BJ (cell line): ENCODE measurements at regions not wholly inside any gene's neighbourhood (a gene's known extent, or its start where the extent isn't known, plus 50 kb on each side); places are given as distances from the start of the nearest gene placed in this dataset.

Source experiments
- CTCF ChIA-PET: fragments of 350-600 bp; formaldehyde crosslinking; extraction: SDS; loops from one replicate; lab custom pipeline; 2021; ENCODE audit warnings: antibody characterized with exemption, inconsistent platforms; lab: Yijun Ruan, JAX
- POLR2A ChIA-PET: fragments of 300-600 bp; sonication (Branson Sonifier 250); formaldehyde crosslinking; extraction: SDS; loops from one replicate; lab custom pipeline; 2021; ENCODE audit warnings: antibody characterized with exemption; lab: Charles Lee
- DNase-seq: peaks from one replicate; pipeline ENCODE4 v3.0.0-alpha.2; 2011; ENCODE audit warnings: low read depth
- H3K27me3 ChIP-seq: 2 replicates; pipeline ENCODE4 v1.6.0; 2011; ENCODE audit warnings: low read length; ENCODE audit not compliant: control insufficient read depth, insufficient read depth
- H3K36me3 ChIP-seq: 2 replicates; pipeline ENCODE4 v1.5.1; 2011; ENCODE audit warnings: low read length; ENCODE audit not compliant: control insufficient read depth, insufficient read depth
- H3K4me3 ChIP-seq: 2 replicates; pipeline ENCODE4 v1.5.1; 2011; ENCODE audit warnings: low read depth, mild to moderate bottlenecking, control low read depth, low read length
- TF ChIP-seq, protein P1 (sequence below): IDR thresholded peaks from 2 replicates; pipeline ENCODE4 v1.5.1; 2011; ENCODE audit warnings: low read depth, mild to moderate bottlenecking, control low read depth, inconsistent platforms, low read length, moderate library complexity; ENCODE audit not compliant: insufficient read depth

- DNase-seq: no peak
- TF ChIP-seq, protein P1, sequence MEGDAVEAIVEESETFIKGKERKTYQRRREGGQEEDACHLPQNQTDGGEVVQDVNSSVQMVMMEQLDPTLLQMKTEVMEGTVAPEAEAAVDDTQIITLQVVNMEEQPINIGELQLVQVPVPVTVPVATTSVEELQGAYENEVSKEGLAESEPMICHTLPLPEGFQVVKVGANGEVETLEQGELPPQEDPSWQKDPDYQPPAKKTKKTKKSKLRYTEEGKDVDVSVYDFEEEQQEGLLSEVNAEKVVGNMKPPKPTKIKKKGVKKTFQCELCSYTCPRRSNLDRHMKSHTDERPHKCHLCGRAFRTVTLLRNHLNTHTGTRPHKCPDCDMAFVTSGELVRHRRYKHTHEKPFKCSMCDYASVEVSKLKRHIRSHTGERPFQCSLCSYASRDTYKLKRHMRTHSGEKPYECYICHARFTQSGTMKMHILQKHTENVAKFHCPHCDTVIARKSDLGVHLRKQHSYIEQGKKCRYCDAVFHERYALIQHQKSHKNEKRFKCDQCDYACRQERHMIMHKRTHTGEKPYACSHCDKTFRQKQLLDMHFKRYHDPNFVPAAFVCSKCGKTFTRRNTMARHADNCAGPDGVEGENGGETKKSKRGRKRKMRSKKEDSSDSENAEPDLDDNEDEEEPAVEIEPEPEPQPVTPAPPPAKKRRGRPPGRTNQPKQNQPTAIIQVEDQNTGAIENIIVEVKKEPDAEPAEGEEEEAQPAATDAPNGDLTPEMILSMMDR: no peak
- POLR2A ChIA-PET: no interaction called here
- no peaks in the 10 kb centered on the region for H3K36me3 ChIP-seq
- no peak overlapping the region for H3K4me3 ChIP-seq
- H3K27me3 ChIP-seq: no peaks in the 10 kb centered on the region
- CTCF ChIA-PET: no interaction called here
Measured at GRCh38 chr4:17250591-17250990, 261.3 kb downstream of the QDPR start.

GRCh38 chr4:17246656-17247055, 265.2 kb downstream of the QDPR start:
- H3K4me3 ChIP-seq: no peak overlapping the region
- no peak for DNase-seq
- no peaks in the 10 kb centered on the region for H3K36me3 ChIP-seq
- H3K27me3 ChIP-seq: no peaks in the 10 kb centered on the region
- POLR2A ChIA-PET: no interaction called here
- TF ChIP-seq, protein P1: no peak
- CTCF ChIA-PET: no interaction called here

GRCh38 chr4:17241835-17242234, 270.1 kb downstream of the QDPR start:
- Histone ChIP-seq H3K36me3 (no peaks in the 10 kb centered on the region), H3K4me3 (no peak overlapping the region), H3K27me3 (no peaks in the 10 kb centered on the region)
- DNase-seq: no peak
- POLR2A ChIA-PET: no interaction called here
- CTCF ChIA-PET: interaction anchor here (1.1 kb wide), 1 partner anchor 10 kb away, joined by 3 read pairs; no protein-coding TSS in a partner anchor
- TF ChIP-seq, protein P1: no peak

DNA sequence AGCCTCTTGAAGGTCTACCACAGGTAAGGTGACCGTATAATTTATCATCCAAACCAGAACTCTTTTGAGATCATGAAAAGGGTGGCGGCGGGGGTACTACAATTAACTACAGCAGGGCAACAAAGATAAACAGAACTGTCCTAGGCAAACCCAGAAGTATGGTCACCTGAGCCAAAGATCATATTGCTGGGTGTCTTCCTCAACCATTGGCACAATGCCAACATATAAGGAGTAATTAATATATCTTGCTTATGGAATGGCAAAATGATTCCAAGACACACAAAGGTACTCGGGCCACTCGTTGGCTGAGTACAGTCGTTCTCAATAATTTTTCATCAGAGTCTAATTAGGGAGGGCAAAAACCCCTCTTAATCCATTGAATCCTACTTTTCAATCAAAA, 273.3 kb downstream of the QDPR start:
- CTCF ChIA-PET: interaction anchor here (0.6 kb wide), 1 partner anchor 70 kb away, joined by 5 read pairs; no protein-coding TSS in a partner anchor
- H3K36me3 ChIP-seq: no peaks in the 10 kb centered on the region
- DNase-seq: no peak
- no peak overlapping the region for H3K4me3 ChIP-seq
- TF ChIP-seq, protein P1: no peak
- H3K27me3 ChIP-seq: no peaks in the 10 kb centered on the region
- POLR2A ChIA-PET: no interaction called here

DNA sequence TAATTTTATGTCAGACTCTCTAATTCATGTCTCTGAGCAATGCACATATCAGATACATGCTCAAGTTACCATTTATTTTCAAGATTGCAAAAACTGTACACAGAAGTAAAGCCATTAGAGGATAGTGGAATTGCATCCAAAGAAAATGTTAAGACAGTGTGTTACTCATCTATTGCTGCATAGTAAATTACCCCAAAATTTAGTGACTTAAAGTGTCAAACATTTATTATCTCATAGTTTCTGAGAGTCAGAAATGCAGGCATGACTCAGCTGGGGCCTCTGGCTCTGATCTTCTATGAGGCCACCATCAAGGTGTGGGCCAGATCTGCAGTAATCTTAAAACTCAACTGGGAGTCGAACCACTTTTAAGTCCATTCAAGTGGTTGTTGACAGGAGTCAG, 275.2 kb downstream of the QDPR start:
- POLR2A ChIA-PET: no interaction called here
- no peaks in the 10 kb centered on the region for H3K36me3 ChIP-seq
- H3K4me3 ChIP-seq: no peak overlapping the region
- CTCF ChIA-PET: no interaction called here
- peak; percentile 63 for DNase-seq
- H3K27me3 ChIP-seq: no peaks in the 10 kb centered on the region
- TF ChIP-seq, protein P1: no peak
